Right cardiac atrium (tissue), 5 donors: ENCODE measurements at regions not wholly inside any gene's neighbourhood (a gene's known extent, or its start where the extent isn't known, plus 50 kb on each side); places are given as distances from the start of the nearest gene placed in this dataset.

Experiments
- ATAC-seq, 2 donors: fragments of 200-7000 bp; cut with Tn5 transposase; one replicate each; pipeline versions ENCODE4 v1.8.0 to v1.9.1; 2020; ENCODE audit warnings: moderate library complexity in 2 of 2, mild to moderate bottlenecking in 1 of 2
- DNase-seq, 3 donors: peaks; one replicate each; pipeline ENCODE4 v3.0.0-alpha.2; 2020
- H3K27ac ChIP-seq: one replicate; pipeline ENCODE4 v1.5.1; 2013; ENCODE audit warnings: mild to moderate bottlenecking, low read length, control low read depth, moderate library complexity
- H3K27me3 ChIP-seq: one replicate; pipeline ENCODE4 v1.6.1; 2013; ENCODE audit not compliant: control insufficient read depth, insufficient read depth
- H3K4me1 ChIP-seq: one replicate; pipeline ENCODE4 v1.6.1; 2013; ENCODE audit warnings: low read length; ENCODE audit not compliant: control insufficient read depth, insufficient read depth
- H3K4me3 ChIP-seq: one replicate; pipeline ENCODE4 v1.5.1; 2013; ENCODE audit warnings: low read length, control low read depth
- H3K9me3 ChIP-seq: one replicate; pipeline ENCODE4 v1.6.1; 2013; ENCODE audit warnings: low read length; ENCODE audit not compliant: control insufficient read depth
- WGBS: extraction: QIAGEN DNeasy Blood & Tissue Kit; methylation state at CpG from one replicate; pipeline ENCODE4 v1.1.7; 2013; 5-methylcytosine and 5-hydroxymethylcytosine counted together
- intact Hi-C, 4 donors: fragments of 100-400 bp; cut with DNase I; formaldehyde crosslinking; loops; one replicate each; pipeline versions ENCODE4 v1.11.0 to v1.14.0; 2022 to 2023
- donor health status: healthy with polysubstance abuse.
- donor health status: DM: no; HTN: yes; CAD: no.
- donor health status: DM: no; HTN: no; CAD: no.
- donor health status: DM: no; HTN: yes; CAD: no; lungs with severe emphysema.
- donor health status: DM: yes; HTN: yes; CAD: no.

DNA sequence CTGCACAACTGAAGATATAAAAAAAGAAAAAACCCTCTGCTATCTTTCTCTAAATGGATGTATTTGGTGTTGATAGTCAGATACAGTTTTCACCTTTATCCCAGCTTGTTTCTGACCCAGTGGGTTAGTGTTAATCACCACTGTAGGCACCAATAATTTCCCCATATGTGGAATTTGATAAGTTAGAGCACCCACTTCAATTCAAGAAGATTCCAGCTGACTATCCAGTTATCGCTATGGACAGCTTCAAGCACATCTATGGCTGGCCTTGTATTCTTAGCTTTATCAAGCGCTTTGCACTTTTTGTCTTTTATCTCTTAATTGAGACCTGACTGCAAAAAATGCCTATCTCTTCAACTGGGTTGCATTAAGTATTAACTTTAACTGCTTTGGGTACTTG is 200.4 kb downstream of the NR4A2 start:
- no peaks in the 10 kb centered on the region for H3K27me3 ChIP-seq
- H3K27ac ChIP-seq = no peak overlapping the region
- DNase-seq (no peak), ATAC-seq (no peak)
- no peak overlapping the region for H3K4me3 ChIP-seq
- no peaks in the 10 kb centered on the region for H3K4me1 ChIP-seq
- intact Hi-C loops = no loop called here
- no peaks in the 10 kb centered on the region for H3K9me3 ChIP-seq
- 86% methylated on average over 2 of the region's 2 CpGs for WGBS

DNA sequence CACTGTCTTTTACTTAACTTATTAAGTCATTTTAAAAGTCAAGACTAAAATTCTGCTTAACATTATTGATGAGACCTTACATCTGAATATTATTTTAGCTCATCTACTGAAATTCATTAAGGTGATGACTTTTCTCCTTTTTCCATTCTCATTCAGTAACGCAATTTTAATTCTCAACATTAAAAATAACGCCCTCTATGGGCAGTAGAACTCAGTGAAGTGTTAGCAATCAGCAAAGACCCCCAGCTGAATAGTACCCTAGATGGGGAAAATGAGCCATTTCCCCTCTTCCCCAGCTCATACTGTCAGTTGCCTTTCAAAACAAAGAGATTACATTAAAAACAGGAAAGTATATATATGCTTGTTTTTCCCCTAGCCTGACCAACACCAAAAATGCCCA is 203.3 kb downstream of the NR4A2 start:
- no peaks in the 10 kb centered on the region for H3K27me3 ChIP-seq
- no peak for DNase-seq
- no peak for ATAC-seq
- no peak overlapping the region for H3K4me3 ChIP-seq
- WGBS = 61% methylated on average over 2 of the region's 2 CpGs
- H3K27ac ChIP-seq = no peak overlapping the region
- H3K9me3 ChIP-seq = no peaks in the 10 kb centered on the region
- H3K4me1 ChIP-seq = peaks cover 3% of the 10 kb centered on the region
- intact Hi-C loops = no loop called here

DNA sequence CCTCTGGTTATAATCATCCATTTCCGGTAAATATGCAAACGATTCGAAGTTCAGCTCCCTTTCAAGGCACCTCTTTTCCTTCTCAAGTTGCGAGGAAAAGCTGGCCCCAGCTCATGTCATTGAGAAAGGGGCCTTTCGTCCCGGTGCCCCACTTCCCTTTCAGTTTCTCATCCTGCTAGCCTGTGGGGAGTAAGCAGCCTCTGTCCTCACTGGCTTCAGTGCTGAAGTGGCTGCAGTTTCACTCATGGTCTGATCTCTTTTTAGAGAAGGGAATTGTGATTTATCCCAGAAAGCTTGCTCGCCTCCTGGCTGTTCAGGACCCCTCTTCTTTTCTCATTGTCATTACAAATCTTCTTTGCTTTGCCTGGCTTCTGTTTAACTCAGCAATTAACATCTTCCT is 207.5 kb downstream of the NR4A2 start:
- Histone ChIP-seq H3K27ac (no peak overlapping the region), H3K27me3 (no peaks in the 10 kb centered on the region), H3K4me1 (peaks cover 3% of the 10 kb centered on the region), H3K9me3 (no peaks in the 10 kb centered on the region), H3K4me3 (no peak overlapping the region)
- intact Hi-C loops = no loop called here
- DNase-seq = peak in 1 of 3 donors; percentile 1
- ATAC-seq = no peak
- whole genome bisulfite sequencing = 62% methylated on average over 7 of the region's 7 CpGs

DNA sequence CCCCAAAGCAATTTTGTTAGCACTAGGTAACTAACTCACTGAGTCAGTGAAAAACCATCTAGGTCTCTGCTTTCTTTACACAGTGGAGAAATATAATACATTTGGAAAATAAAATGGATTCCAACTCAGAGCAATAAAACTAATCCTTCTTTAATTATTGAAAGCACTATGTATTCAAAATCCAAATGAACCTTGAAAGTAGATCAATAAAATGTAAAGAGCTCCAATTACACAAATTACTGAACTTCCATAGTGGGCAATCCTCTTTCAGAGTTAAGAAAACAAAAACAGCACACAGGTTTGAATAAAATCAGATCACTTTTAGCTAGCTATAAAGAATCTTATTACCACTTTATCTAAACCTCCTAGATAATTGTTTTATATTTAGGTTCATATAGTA is 208.1 kb downstream of the NR4A2 start:
- intact Hi-C loops = no loop called here
- Histone ChIP-seq H3K4me1 (peaks cover 3% of the 10 kb centered on the region), H3K4me3 (no peak overlapping the region), H3K9me3 (no peaks in the 10 kb centered on the region), H3K27ac (no peak overlapping the region), H3K27me3 (no peaks in the 10 kb centered on the region)
- ATAC-seq (no peak), DNase-seq (no peak)

DNA sequence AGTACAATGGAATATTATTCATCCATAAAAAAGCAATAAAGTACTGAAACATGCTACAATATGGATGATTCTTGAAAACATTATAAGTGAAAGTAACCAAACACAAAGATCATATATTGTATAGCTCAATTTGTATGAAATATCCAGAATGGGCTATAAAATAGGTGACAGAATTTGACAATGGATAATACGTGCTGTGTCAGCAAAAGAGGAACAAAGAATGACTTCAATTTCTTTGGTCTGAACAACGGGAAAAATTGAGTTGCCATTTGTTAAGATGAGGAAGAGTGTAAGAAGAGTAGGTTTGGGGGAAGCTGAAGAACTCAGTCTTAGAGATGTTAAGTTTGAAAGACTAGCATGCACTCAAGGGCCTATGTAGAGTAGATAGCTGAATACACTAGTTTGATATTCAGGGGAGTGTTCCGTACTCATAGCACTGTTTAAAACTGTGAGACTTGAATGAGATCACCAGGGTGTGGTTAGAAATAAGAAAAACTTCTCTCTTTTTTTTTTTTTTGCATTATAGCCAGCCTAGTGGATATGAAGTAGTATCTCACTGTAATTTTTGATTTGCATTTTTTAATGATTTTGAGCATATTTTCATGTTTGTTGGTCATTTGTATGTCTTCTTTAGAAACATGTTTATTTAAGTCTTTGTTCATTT is 213.6 kb downstream of the NR4A2 start:
- Histone ChIP-seq H3K27me3 (no peaks in the 10 kb centered on the region), H3K4me1 (no peaks in the 10 kb centered on the region), H3K9me3 (no peaks in the 10 kb centered on the region), H3K27ac (no peak overlapping the region), H3K4me3 (no peak overlapping the region)
- ATAC-seq (no peak), DNase-seq (no peak)
- intact Hi-C loops = no loop called here
- WGBS = 78% methylated on average over 3 of the region's 3 CpGs

DNA sequence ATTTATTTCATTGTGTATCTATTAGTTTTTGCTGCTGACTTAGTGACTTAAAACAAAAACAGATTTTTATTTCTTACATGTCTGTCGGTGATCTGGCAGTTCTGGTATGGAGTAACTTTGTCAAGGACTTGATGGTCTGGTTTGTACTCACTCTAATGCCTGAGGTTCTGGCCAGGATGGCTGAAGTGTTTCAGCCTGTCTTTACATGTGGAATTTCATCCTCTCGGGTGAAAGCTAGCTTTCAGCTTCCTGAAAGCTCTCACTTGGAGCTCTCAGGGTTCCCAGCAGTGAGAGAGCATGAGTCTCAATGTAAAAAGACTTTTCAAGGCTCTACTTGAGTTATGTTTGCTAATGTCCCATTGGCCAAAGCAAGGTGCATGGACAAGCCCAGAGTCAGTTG is 216.4 kb downstream of the NR4A2 start:
- Histone ChIP-seq H3K4me1 (no peaks in the 10 kb centered on the region), H3K27ac (no peak overlapping the region), H3K27me3 (no peaks in the 10 kb centered on the region), H3K9me3 (no peaks in the 10 kb centered on the region), H3K4me3 (no peak overlapping the region)
- intact Hi-C loops = no loop called here
- no peak for DNase-seq
- 54% methylated on average over 2 of the region's 2 CpGs for WGBS
- no peak for ATAC-seq

DNA sequence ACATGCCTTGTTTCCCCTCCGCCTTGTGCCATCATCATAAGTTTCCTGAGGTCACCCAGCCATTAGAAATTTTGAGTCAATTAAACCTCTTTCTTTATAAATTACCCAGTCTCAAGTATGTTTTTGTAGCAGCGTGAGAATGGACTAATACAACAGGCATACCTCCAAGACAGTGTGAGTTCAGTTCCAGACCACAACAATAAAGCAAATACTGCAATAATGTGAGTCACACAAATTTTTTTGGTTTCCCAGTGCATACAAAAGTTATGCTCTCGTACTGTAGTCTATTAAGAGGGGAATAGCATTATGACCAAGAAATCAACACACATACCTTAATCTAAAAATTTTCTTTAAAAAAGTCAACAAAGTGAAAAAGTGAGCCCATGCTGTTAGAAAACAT is 217.2 kb downstream of the NR4A2 start:
- Histone ChIP-seq H3K27ac (no peak overlapping the region), H3K4me3 (no peak overlapping the region), H3K4me1 (no peaks in the 10 kb centered on the region), H3K9me3 (no peaks in the 10 kb centered on the region), H3K27me3 (no peaks in the 10 kb centered on the region)
- intact Hi-C loops = no loop called here
- DNase-seq (no peak), ATAC-seq (no peak)
- WGBS = 78% methylated on average over 3 of the region's 3 CpGs

DNA sequence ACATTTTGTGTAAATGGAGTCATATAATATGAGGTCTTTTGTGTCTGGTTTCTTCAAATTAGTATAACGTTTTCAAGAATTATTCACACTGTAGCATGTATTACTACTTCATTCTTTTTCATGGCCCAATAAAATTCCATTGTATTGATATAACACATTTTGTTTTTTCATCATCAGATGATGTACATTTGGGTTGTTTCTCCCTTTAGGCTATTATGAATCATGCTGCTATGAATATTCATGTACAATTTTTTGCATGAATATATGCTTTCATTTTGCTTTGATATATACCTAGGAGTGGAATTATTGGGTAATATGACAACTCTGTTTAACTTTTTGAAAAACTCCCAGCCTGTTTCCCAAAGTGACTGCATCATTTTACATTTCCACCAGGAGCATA is 220.2 kb downstream of the NR4A2 start:
- ATAC-seq = no peak

DNA sequence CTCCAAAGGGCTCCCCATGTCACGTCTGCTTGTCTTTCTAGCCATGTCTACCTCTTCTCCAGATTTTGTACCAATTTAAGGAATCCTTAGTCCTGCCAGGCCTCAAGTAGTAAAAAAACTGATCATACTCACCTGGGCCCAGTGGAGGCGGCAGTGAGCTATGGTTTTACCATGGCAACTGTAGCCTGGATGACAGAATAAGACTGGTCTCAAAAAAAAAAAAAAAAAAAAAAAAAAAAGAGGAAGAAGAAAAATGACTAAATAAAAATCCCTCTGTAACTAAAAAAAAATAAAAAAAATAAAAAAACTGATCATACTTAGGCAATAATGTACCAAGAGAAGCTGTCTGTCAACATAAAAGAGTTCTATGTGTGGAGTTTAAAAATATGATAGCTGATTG is 221.6 kb downstream of the NR4A2 start:
- Histone ChIP-seq H3K9me3 (no peaks in the 10 kb centered on the region), H3K27me3 (no peaks in the 10 kb centered on the region), H3K4me3 (no peak overlapping the region), H3K4me1 (no peaks in the 10 kb centered on the region), H3K27ac (no peak overlapping the region)
- 52% methylated on average over 2 of the region's 2 CpGs for WGBS
- ATAC-seq = no peak
- intact Hi-C loops = no loop called here
- peak; percentile 10 to 30 (median 13) for DNase-seq

More for the DNA sequence above, 220.2 kb downstream of the NR4A2 start:
- intact Hi-C loops = no loop called here
- H3K4me1 ChIP-seq = no peaks in the 10 kb centered on the region
- 73% methylated on average over 1 of the region's 1 CpG for WGBS
- no peaks in the 10 kb centered on the region for H3K27me3 ChIP-seq
- no peaks in the 10 kb centered on the region for H3K9me3 ChIP-seq
- no peak overlapping the region for H3K4me3 ChIP-seq
- no peak overlapping the region for H3K27ac ChIP-seq
- no peak for DNase-seq

DNA sequence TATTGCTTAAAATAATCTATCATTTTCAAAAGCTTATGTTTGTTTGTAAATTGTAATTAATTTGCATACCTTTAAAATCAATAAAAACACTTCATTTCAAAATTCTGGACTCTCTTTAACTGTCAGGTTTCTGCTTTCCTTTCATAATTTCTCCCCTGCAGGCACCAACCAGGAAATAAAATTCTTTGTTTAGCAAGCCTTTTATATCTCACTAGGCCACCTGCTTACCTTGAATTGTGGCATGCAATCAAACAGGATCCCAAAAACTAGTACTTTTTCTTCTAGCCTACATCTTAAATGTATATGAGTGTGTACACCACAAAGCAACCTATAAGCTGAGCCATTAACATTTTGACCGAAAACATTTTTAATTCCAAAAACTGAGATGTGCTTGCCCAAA is 233.1 kb downstream of the NR4A2 start:
- 94% methylated on average over 1 of the region's 1 CpG for WGBS
- Histone ChIP-seq H3K4me1 (no peaks in the 10 kb centered on the region), H3K27me3 (no peaks in the 10 kb centered on the region)

DNA sequence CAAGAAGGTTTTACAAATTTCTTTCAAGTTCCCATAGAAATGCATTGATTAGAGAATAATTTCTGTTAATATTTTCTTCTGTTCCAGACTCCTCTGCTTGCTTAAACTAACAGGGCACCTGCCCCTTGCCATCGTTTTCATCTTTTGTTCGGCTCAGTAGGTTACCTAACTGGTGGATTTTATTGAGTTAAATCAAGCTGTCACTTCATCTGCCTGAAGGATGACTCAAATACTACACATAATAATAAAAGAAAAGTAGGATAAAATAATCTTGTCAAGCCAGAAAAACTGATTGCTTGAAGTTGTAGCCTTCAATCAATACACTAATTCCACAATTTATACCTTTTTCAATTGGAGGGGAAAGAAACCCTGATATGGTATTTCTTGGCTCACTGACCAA is 234.0 kb downstream of the NR4A2 start:
- no peak for DNase-seq
- ATAC-seq = no peak
- WGBS = 71% methylated on average over 2 of the region's 2 CpGs
- Histone ChIP-seq H3K9me3 (no peaks in the 10 kb centered on the region), H3K4me3 (no peak overlapping the region), H3K27me3 (no peaks in the 10 kb centered on the region), H3K27ac (no peak overlapping the region), H3K4me1 (no peaks in the 10 kb centered on the region)
- intact Hi-C loops = no loop called here

More for the DNA sequence above, 233.1 kb downstream of the NR4A2 start:
- H3K27ac ChIP-seq = no peak overlapping the region
- no peak for DNase-seq
- H3K4me3 ChIP-seq = no peak overlapping the region
- no peaks in the 10 kb centered on the region for H3K9me3 ChIP-seq
- intact Hi-C loops = no loop called here
- ATAC-seq = no peak

DNA sequence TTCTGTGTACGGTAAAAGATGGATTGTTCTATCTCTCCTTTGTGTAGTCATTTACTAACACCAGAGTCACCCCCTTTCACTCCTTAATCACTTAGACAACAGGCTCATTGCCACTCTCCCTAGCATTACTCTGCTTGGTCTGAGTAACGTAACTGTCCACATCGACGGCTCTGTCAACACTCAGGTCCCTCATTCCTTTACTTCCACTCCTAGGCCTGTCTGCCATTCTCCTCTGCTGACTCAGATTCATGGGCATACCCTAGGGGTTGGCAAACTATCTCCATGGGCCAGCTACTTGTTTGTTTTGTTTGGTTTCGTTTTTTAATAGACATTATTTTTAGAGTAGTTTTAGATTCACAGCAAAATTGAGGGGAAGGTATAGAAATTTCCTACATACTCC is 243.9 kb downstream of the NR4A2 start:
- 43% methylated on average over 5 of the region's 5 CpGs for whole genome bisulfite sequencing
- Histone ChIP-seq H3K4me3 (no peak overlapping the region), H3K27ac (no peak overlapping the region), H3K27me3 (no peaks in the 10 kb centered on the region), H3K4me1 (no peaks in the 10 kb centered on the region), H3K9me3 (no peaks in the 10 kb centered on the region)
- intact Hi-C loops = no loop called here
- ATAC-seq = no peak
- DNase-seq = no peak
